ENCODE measurements at regions not wholly inside any gene's neighbourhood (a gene's known extent, or its start where the extent isn't known, plus 50 kb on each side); places are given as distances from the start of the nearest gene placed in this dataset.

DNA sequence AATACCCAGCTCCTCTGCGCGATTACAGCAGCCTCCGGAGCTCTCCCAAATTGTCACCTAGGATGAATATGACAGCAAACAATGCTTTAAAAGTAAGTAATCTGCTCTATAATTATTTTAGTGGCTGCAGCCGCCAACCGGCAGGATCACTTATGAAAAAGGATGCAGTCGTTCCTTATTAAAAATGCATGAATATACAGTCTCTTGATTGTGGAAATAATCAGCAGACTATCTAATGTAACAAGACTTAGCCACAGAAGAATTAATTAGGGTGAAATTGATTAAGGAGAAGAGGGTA, 50.6 kb upstream of the CALM2 start:
- no peak for TF ChIP-seq RARB (CRISPR knock-in tag; IDR thresholded peaks at IDR 0.05)
- TF ChIP-seq ARNTL (CRISPR knock-in tag; IDR thresholded peaks at IDR 0.05; ENCODE audit: borderline replicate concordance, low read depth): no peak
- no peak for TF ChIP-seq ZFP3 (CRISPR knock-in tag; IDR thresholded peaks at IDR 0.05)
- no peak for TF ChIP-seq GLIS3 (CRISPR knock-in tag; IDR thresholded peaks at IDR 0.05)
- TF ChIP-seq, protein P1, sequence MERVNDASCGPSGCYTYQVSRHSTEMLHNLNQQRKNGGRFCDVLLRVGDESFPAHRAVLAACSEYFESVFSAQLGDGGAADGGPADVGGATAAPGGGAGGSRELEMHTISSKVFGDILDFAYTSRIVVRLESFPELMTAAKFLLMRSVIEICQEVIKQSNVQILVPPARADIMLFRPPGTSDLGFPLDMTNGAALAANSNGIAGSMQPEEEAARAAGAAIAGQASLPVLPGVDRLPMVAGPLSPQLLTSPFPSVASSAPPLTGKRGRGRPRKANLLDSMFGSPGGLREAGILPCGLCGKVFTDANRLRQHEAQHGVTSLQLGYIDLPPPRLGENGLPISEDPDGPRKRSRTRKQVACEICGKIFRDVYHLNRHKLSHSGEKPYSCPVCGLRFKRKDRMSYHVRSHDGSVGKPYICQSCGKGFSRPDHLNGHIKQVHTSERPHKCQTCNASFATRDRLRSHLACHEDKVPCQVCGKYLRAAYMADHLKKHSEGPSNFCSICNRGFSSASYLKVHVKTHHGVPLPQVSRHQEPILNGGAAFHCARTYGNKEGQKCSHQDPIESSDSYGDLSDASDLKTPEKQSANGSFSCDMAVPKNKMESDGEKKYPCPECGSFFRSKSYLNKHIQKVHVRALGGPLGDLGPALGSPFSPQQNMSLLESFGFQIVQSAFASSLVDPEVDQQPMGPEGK (CRISPR knock-in tag; IDR thresholded peaks at IDR 0.05; ENCODE audit: borderline replicate concordance): no peak
- TF ChIP-seq PPARA (CRISPR knock-in tag; IDR thresholded peaks at IDR 0.05; ENCODE audit: borderline replicate concordance): no peak
- TF ChIP-seq, protein P2, sequence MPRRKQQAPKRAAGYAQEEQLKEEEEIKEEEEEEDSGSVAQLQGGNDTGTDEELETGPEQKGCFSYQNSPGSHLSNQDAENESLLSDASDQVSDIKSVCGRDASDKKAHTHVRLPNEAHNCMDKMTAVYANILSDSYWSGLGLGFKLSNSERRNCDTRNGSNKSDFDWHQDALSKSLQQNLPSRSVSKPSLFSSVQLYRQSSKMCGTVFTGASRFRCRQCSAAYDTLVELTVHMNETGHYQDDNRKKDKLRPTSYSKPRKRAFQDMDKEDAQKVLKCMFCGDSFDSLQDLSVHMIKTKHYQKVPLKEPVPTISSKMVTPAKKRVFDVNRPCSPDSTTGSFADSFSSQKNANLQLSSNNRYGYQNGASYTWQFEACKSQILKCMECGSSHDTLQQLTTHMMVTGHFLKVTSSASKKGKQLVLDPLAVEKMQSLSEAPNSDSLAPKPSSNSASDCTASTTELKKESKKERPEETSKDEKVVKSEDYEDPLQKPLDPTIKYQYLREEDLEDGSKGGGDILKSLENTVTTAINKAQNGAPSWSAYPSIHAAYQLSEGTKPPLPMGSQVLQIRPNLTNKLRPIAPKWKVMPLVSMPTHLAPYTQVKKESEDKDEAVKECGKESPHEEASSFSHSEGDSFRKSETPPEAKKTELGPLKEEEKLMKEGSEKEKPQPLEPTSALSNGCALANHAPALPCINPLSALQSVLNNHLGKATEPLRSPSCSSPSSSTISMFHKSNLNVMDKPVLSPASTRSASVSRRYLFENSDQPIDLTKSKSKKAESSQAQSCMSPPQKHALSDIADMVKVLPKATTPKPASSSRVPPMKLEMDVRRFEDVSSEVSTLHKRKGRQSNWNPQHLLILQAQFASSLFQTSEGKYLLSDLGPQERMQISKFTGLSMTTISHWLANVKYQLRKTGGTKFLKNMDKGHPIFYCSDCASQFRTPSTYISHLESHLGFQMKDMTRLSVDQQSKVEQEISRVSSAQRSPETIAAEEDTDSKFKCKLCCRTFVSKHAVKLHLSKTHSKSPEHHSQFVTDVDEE (CRISPR knock-in tag; IDR thresholded peaks at IDR 0.05): no peak
- TF ChIP-seq ISL1 (CRISPR knock-in tag; IDR thresholded peaks at IDR 0.05): no peak
- TF ChIP-seq TCF4 (CRISPR knock-in tag; IDR thresholded peaks at IDR 0.05; ENCODE audit: borderline replicate concordance): no peak
- no peak for TF ChIP-seq ZNF565 (CRISPR knock-in tag; conservative IDR thresholded peaks at IDR 0.05; ENCODE audit: low read depth)
